HepG2 (cell line): ENCODE measurements at regions not wholly inside any gene's neighbourhood (a gene's known extent, or its start where the extent isn't known, plus 50 kb on each side); places are given as distances from the start of the nearest gene placed in this dataset.

ENCODE experiments used
- ATAC-seq: fragments of 200-7000 bp; cut with Tn5 transposase; 3 replicates; pipeline ENCODE4 v1.9.1; 2020; ENCODE audit warnings: mild to moderate bottlenecking, moderate library complexity
- BruUV-seq: library from RNA; stranded (reverse); fragments of 400-500 nt; replicated peaks from 2 replicates; lab custom pipeline; 2021; lab: Mats Ljungman, UMichigan
- CTCF ChIA-PET: fragments of 300-600 bp; formaldehyde crosslinking; extraction: SDS; loops from one replicate; lab custom pipeline; 2021; ENCODE audit warnings: low total read pairs, inconsistent platforms, low intra/inter-chr PET ratio; lab: Yijun Ruan, JAX
- POLR2A ChIA-PET: fragments of 350-600 bp; sonication (Branson Sonifier 250); formaldehyde crosslinking; loops from one replicate; lab custom pipeline; 2020; ENCODE audit warnings: antibody characterized with exemption, inconsistent platforms; lab: Yijun Ruan, JAX
- DNase-seq: peaks from one replicate; pipeline ENCODE4 v3.0.0-alpha.2; 2015; ENCODE audit warnings: low spot score
- FAIRE-seq: peaks from 3 replicates; lab custom pipeline; 2011; peaks lifted over from hg19 to GRCh38; lab: Jason Lieb, UNC
- H2AFZ ChIP-seq: one replicate; pipeline ENCODE4 v1.6.1; 2011; ENCODE audit warnings: low read length, inconsistent platforms
- H3K27ac ChIP-seq: fragments of 300-600 bp; 3 replicates; pipeline ENCODE4 v1.8.0; 2011; ENCODE audit warnings: mixed run types, mild to moderate bottlenecking, mixed read lengths, low read length, inconsistent platforms; ENCODE audit not compliant: insufficient read depth; ENCODE audit errors: extremely low read length
- H3K27me3 ChIP-seq, 2 experiments: fragments of 200-600 bp in 1 of 2; 2 replicates in 1 of 2; 3 replicates in 1 of 2; pipeline versions ENCODE4 v1.6.0 to v1.8.0; 2011; ENCODE audit warnings: low read length in 2 of 2, mild to moderate bottlenecking in 2 of 2, moderate library complexity in 2 of 2, inconsistent platforms in 1 of 2; ENCODE audit not compliant: insufficient read depth in 2 of 2, control insufficient read depth in 1 of 2
- H3K36me3 ChIP-seq, 2 experiments: fragments of 200-600 bp in 1 of 2; replicated peaks in 1 of 2; 2 replicates in 1 of 2; 3 replicates in 1 of 2; pipeline versions ENCODE4 v1.5.1 to v1.8.0; 2011; ENCODE audit warnings: low read length in 2 of 2, inconsistent platforms in 1 of 2; ENCODE audit not compliant: insufficient read depth in 2 of 2, control insufficient read depth in 1 of 2
- H3K4me1 ChIP-seq: 2 replicates; pipeline ENCODE4 v1.5.1; 2012; ENCODE audit warnings: low read length, inconsistent platforms; ENCODE audit not compliant: insufficient read depth
- H3K4me2 ChIP-seq: 2 replicates; pipeline ENCODE4 v1.6.0; 2011; ENCODE audit warnings: low read depth, low read length, inconsistent platforms
- H3K4me3 ChIP-seq, 3 experiments: fragments of 200-600 bp in 1 of 3; sonication (generic), shearing (Covaris generic) in 1 of 3; replicated peaks in 1 of 3; 2 replicates each; pipeline ENCODE4 v1.5.1; 2011 to 2016; ENCODE audit warnings: low read length in 3 of 3, inconsistent platforms in 2 of 3, low read depth in 2 of 3, mild to moderate bottlenecking in 2 of 3, control low read depth in 1 of 3, mixed read lengths in 1 of 3; ENCODE audit not compliant: insufficient read depth in 1 of 3
- H3K79me2 ChIP-seq: one replicate; pipeline ENCODE4 v1.6.1; 2011; ENCODE audit warnings: low read length, inconsistent platforms; ENCODE audit not compliant: insufficient read depth
- H3K9ac ChIP-seq: 2 replicates; pipeline ENCODE4 v1.6.0; 2011; ENCODE audit warnings: mild to moderate bottlenecking, low read depth, low read length, inconsistent platforms; ENCODE audit not compliant: insufficient read depth
- H3K9me3 ChIP-seq: 2 replicates; pipeline ENCODE4 v1.5.1; 2012; ENCODE audit warnings: mild to moderate bottlenecking, low read length
- H4K20me1 ChIP-seq: 2 replicates; pipeline ENCODE4 v1.6.0; 2011; ENCODE audit warnings: inconsistent platforms, mild to moderate bottlenecking, low read length, moderate library complexity; ENCODE audit not compliant: insufficient read depth
- DMTF1 ChIP-seq: sonication (generic); formaldehyde crosslinking; IDR thresholded peaks from 2 replicates; pipeline ENCODE4 v1.4.0; 2020; ENCODE audit warnings: mild to moderate bottlenecking, missing genetic modification reagents
- HIVEP1 ChIP-seq: sonication (generic); formaldehyde crosslinking; IDR thresholded peaks from 2 replicates; pipeline ENCODE4 v1.4.0; 2020; ENCODE audit warnings: mild to moderate bottlenecking, missing genetic modification reagents
- HNF1B ChIP-seq: sonication (generic); formaldehyde crosslinking; IDR thresholded peaks from 2 replicates; pipeline ENCODE4 v1.5.1; 2020; ENCODE audit warnings: mild to moderate bottlenecking, moderate library complexity, missing genetic modification reagents
- KDM5B ChIP-seq: sonication (generic); formaldehyde crosslinking; IDR thresholded peaks from 2 replicates; pipeline ENCODE4 v1.4.0; 2020; ENCODE audit warnings: missing genetic modification reagents, mild to moderate bottlenecking, borderline replicate concordance
- NR1H2 ChIP-seq: sonication (generic); formaldehyde crosslinking; IDR thresholded peaks from 2 replicates; pipeline ENCODE4 v1.8.1; 2022; ENCODE audit warnings: low read depth, missing genetic modification reagents, borderline replicate concordance
- PBX3 ChIP-seq: sonication (generic); formaldehyde crosslinking; IDR thresholded peaks from 2 replicates; pipeline ENCODE4 v1.8.1; 2023; ENCODE audit warnings: missing genetic modification reagents, inconsistent platforms, borderline replicate concordance
- SIN3B ChIP-seq: fragments of 150-350 bp; IDR thresholded peaks from 2 replicates; pipeline ENCODE4 v1.6.1; 2014; ENCODE audit warnings: low read length
- U2AF1 ChIP-seq: fragments of 200-400 bp; formaldehyde crosslinking; optimal IDR thresholded peaks from 2 replicates; pipeline ENCODE3; 2017; ENCODE audit warnings: mild to moderate bottlenecking, low read depth, low read length
- ZNF451 ChIP-seq: sonication (generic); formaldehyde crosslinking; IDR thresholded peaks from 2 replicates; pipeline ENCODE4 v1.5.0; 2020; ENCODE audit warnings: mild to moderate bottlenecking, missing genetic modification reagents
- ZNF556 ChIP-seq: sonication (generic); formaldehyde crosslinking; IDR thresholded peaks from 2 replicates; pipeline ENCODE4 v1.4.0; 2020; ENCODE audit warnings: mild to moderate bottlenecking, missing genetic modification reagents, borderline replicate concordance
- ZNF576 ChIP-seq: sonication (generic); formaldehyde crosslinking; IDR thresholded peaks from 2 replicates; pipeline ENCODE4 v1.4.0; 2020; ENCODE audit warnings: mild to moderate bottlenecking, missing genetic modification reagents
- ZNF597 ChIP-seq: sonication (generic); formaldehyde crosslinking; IDR thresholded peaks from 2 replicates; pipeline ENCODE4 v1.5.0; 2020; ENCODE audit warnings: missing genetic modification reagents
- ZNF768 ChIP-seq: sonication (generic); formaldehyde crosslinking; IDR thresholded peaks from 2 replicates; pipeline ENCODE4 v1.4.0; 2020; ENCODE audit warnings: missing genetic modification reagents
- ZSCAN29 ChIP-seq: sonication (generic); formaldehyde crosslinking; conservative IDR thresholded peaks from 2 replicates; pipeline ENCODE4 v1.4.0; 2020; ENCODE audit warnings: mild to moderate bottlenecking, missing genetic modification reagents
- WGBS: methylation state at CpG from one replicate; pipeline ENCODE4 v1.1.6; 2017; ENCODE audit warnings: low lambda C conversion rate; 5-methylcytosine and 5-hydroxymethylcytosine counted together
- in situ Hi-C: cut with HindIII; loops from 2 replicates; pipeline ENCODE4 v1.10.0; 2017; ENCODE audit warnings: low pct_unique_long_range_greater_than_20kb; ENCODE audit not compliant: extremely low pct_ligation_motif_present
- intact Hi-C: fragments of 100-400 bp; cut with micrococcal nuclease; formaldehyde crosslinking; loops from one replicate; pipeline ENCODE4 v1.10.0; 2022; ENCODE audit not compliant: unreplicated experiment

- Histone ChIP-seq H3K79me2 (no peaks in the 10 kb centered on the region), H3K4me1 (no peaks in the 10 kb centered on the region), H2AFZ (no peak overlapping the region), H3K9ac (no peak overlapping the region), H4K20me1 (no peaks in the 10 kb centered on the region), H3K4me3 (no peak overlapping the region), H3K4me2 (no peak overlapping the region), H3K36me3 (no peaks in the 10 kb centered on the region), H3K9me3 (no peaks in the 10 kb centered on the region), H3K27me3 (peaks cover 1 to 3% of the 10 kb centered on the region in 2 experiments; a peak in 2 of 5 replicates), H3K27ac (no peak overlapping the region)
- POLR2A ChIA-PET = no interaction called here
- in situ Hi-C loops = no loop called here
- DNase-seq = no peak
- intact Hi-C loops = no loop called here
- no peak for TF ChIP-seq SIN3B
- TF ChIP-seq NR1H2 = no peak
- no peak for TF ChIP-seq ZNF597 (CRISPR knock-in tag)
- no peak for TF ChIP-seq ZNF768
- TF ChIP-seq PBX3 (CRISPR knock-in tag) = no peak
- no peak for TF ChIP-seq ZSCAN29 (CRISPR knock-in tag)
- TF ChIP-seq KDM5B (CRISPR knock-in tag) = no peak
- TF ChIP-seq HIVEP1 (CRISPR knock-in tag) = no peak
- no peak for TF ChIP-seq ZNF556 (CRISPR knock-in tag)
- no peak for TF ChIP-seq ZNF576 (CRISPR knock-in tag)
- no peak for TF ChIP-seq U2AF1
- TF ChIP-seq ZNF451 (CRISPR knock-in tag) = no peak
- no peak for TF ChIP-seq HNF1B
- no peak for TF ChIP-seq DMTF1
- 17% methylated on average over 4 of the region's 5 CpGs for WGBS
- CTCF ChIA-PET = no interaction called here
- no peak for ATAC-seq
- no peak for FAIRE-seq
- BruUV-seq = no TSS peak
These were observed 432.0 kb upstream of the SMIM21 start for GRCh38 chr18:75859533-75859932.
